SH-SY5Y (cell line): ENCODE measurements at regions not wholly inside any gene's neighbourhood (a gene's known extent, or its start where the extent isn't known, plus 50 kb on each side); places are given as distances from the start of the nearest gene placed in this dataset.

ENCODE experiments used
- GATA2 ChIP-seq: IDR thresholded peaks from 2 replicates; pipeline ENCODE4 v1.6.1; 2011; ENCODE audit warnings: mild to moderate bottlenecking, low read depth, low read length
- GATA3 ChIP-seq: IDR thresholded peaks from 2 replicates; pipeline ENCODE4 v1.6.1; 2011; ENCODE audit warnings: low read depth, mild to moderate bottlenecking, low read length, moderate library complexity

- no peak for TF ChIP-seq GATA2
- no peak for TF ChIP-seq GATA3
Observed at GRCh38 chr12:86550218-86551145, 294.3 kb upstream of the MGAT4C start.
